ENCODE measurements at regions not wholly inside any gene's neighbourhood (a gene's known extent, or its start where the extent isn't known, plus 50 kb on each side); places are given as distances from the start of the nearest gene placed in this dataset.

DNA sequence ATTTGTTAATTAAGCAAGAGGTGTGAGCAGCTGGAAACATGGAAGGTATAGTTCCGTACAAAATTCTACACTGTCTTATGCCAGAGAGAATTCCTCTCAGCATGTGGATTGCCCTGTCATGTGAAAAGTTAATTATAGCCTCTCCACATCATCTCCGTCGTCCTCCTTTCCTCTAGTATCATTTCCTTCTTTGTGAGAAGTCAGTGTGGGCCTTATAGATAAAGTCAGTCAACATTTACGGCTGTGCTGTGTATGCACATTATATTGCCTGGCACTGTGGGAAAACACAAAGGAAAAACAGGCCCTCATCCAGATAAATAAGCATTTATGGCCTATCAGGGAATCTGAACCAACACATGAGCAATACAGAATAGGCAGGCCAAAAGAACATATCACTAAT, 236.6 kb downstream of the SEC23A start:
- Histone ChIP-seq H2BK120ac (replicated peaks; ENCODE audit: low read depth, low read length) (no peak overlapping the region), H3K23me2 (ENCODE audit: low read depth, low read length) (no peaks in the 10 kb centered on the region), H4K8ac (ENCODE audit: extremely low read depth, insufficient read depth, low read length) (no peak overlapping the region), H3K36me3 (ENCODE audit: control insufficient read depth in 2 of 4, insufficient read depth in 4 of 4, low read length in 3 of 4) (no peaks in the 10 kb centered on the region), H4K91ac (replicated peaks; ENCODE audit: insufficient read length, low read length) (no peak overlapping the region), H3K4me3 (ENCODE audit: extremely low read depth in 1 of 4, insufficient read depth in 2 of 4, low read depth in 3 of 4, low read length in 4 of 4) (no peak overlapping the region), H2BK20ac (ENCODE audit: low read length) (no peak overlapping the region; the same call in 1 of the 2 replicates), H2AFZ (ENCODE audit: low read length) (no peak overlapping the region), H4K5ac (ENCODE audit: insufficient read length, low read depth, low read length) (no peak overlapping the region), H3K4me1 (replicated peaks in 1 of 4; ENCODE audit: control insufficient read depth in 3 of 4, insufficient read depth in 4 of 4, low read length in 3 of 4) (peaks cover 0 to 3% (median 1%) of the 10 kb centered on the region in 4 experiments; a peak in 3 of 7 replicates), H2BK5ac (ENCODE audit: low read depth, low read length) (no peak overlapping the region), H2AK5ac (ENCODE audit: low read depth, low read length) (no peak overlapping the region), H3K4me2 (ENCODE audit: insufficient read depth in 1 of 2, low read depth in 2 of 2, low read length in 2 of 2) (no peak overlapping the region), H3K27ac (ENCODE audit: low read depth, low read length) (no peak overlapping the region), H2BK15ac (ENCODE audit: low read length) (no peak overlapping the region), H4K20me1 (replicated peaks in 1 of 2; ENCODE audit: control insufficient read depth in 1 of 2, insufficient read depth in 2 of 2, low read length in 2 of 2) (no peaks in the 10 kb centered on the region), H3K9me3 (ENCODE audit: insufficient read depth in 2 of 2, low read depth in 1 of 2, low read length in 1 of 2) (peaks cover 0 to 3% of the 10 kb centered on the region in 2 experiments; a peak in 1 of 4 replicates), H3K79me2 (ENCODE audit: control insufficient read depth in 1 of 2, insufficient read depth in 2 of 2, low read length in 2 of 2) (no peaks in the 10 kb centered on the region), H3K14ac (ENCODE audit: insufficient read length) (no peak overlapping the region), H3K79me1 (ENCODE audit: low read depth, low read length) (no peaks in the 10 kb centered on the region), H3K9ac (replicated peaks in 1 of 4; ENCODE audit: extremely low read depth in 1 of 4, low read depth in 3 of 4, low read length in 3 of 4) (no peak overlapping the region), H3K4ac (replicated peaks; ENCODE audit: insufficient read length, low read depth, low read length) (no peak overlapping the region), H3K18ac (ENCODE audit: extremely low read depth, low read length) (no peak overlapping the region), H3K56ac (replicated peaks; ENCODE audit: insufficient read length, low read depth, low read length) (no peak overlapping the region), H3K23ac (ENCODE audit: insufficient read length) (no peak overlapping the region), H3K27me3 (replicated peaks in 1 of 4; ENCODE audit: control insufficient read depth in 3 of 4, extremely low read depth in 1 of 4, insufficient read depth in 3 of 4, low read length in 3 of 4) (peaks cover 0 to 1% (median 0%) of the 10 kb centered on the region in 4 experiments; a peak in 1 of 7 replicates), H2BK12ac (ENCODE audit: low read depth, low read length) (no peak overlapping the region)
- DNase-seq (ENCODE audit: low read depth in 1 of 2, low spot score in 2 of 2) (no peak), FAIRE-seq (no peak)
- TF ChIP-seq ZNF274 (IDR thresholded peaks at IDR 0.05; ENCODE audit: borderline replicate concordance, extremely low read depth, low read length): no peak
- no peak for TF ChIP-seq RBBP5 (IDR thresholded peaks at IDR 0.05; ENCODE audit: borderline replicate concordance, low read depth, low read length)
- TF ChIP-seq CREB1 (IDR thresholded peaks at IDR 0.05): no peak
- no peak for TF ChIP-seq CBX5 (IDR thresholded peaks at IDR 0.05; ENCODE audit: low read depth, low read length)
- TF ChIP-seq EGR1 (IDR thresholded peaks at IDR 0.05; ENCODE audit: borderline replicate concordance, low read depth, low read length): no peak
- no peak for TF ChIP-seq SIN3A (conservative IDR thresholded peaks at IDR 0.05 in 1 of 2, IDR thresholded peaks at IDR 0.05 in 1 of 2; ENCODE audit: low read depth in 1 of 2, low read length in 2 of 2)
- no peak for TF ChIP-seq YY1 (IDR thresholded peaks at IDR 0.05; ENCODE audit: low read depth, low read length)
- TF ChIP-seq TCF12 (IDR thresholded peaks at IDR 0.05; ENCODE audit: low read depth, low read length): no peak
- TF ChIP-seq KDM5A (IDR thresholded peaks at IDR 0.05; ENCODE audit: low read length): no peak
- no peak for TF ChIP-seq EP300 (IDR thresholded peaks at IDR 0.05; ENCODE audit: borderline replicate concordance in 1 of 2, low read depth in 2 of 2, low read length in 2 of 2)
- TF ChIP-seq TAF1 (IDR thresholded peaks at IDR 0.05; ENCODE audit: low read depth, low read length): no peak
- no peak for TF ChIP-seq KDM1A (IDR thresholded peaks at IDR 0.05; ENCODE audit: borderline replicate concordance, low read length)
- no peak for TF ChIP-seq FOSL1 (IDR thresholded peaks at IDR 0.05; ENCODE audit: insufficient read depth, low read depth, low read length)
- POLR2A ChIA-PET (ENCODE audit: partially characterized antibody): no interaction called here
- CTCF ChIA-PET (ENCODE audit: partially characterized antibody): interaction anchor here (0.7 to 14.5 kb wide), 9 partner anchors 8 to 963 kb away, joined by 3 to 235 read pairs (median 3); no protein-coding TSS in a partner anchor
- WGBS, 2 experiments (ENCODE audit: extremely low coverage in 1 of 2, insufficient coverage in 1 of 2, insufficient read length in 1 of 2, insufficient replicate concordance in 2 of 2, low coverage in 1 of 2, low lambda C conversion rate in 2 of 2, missing lambda C conversion rate in 1 of 2): 80% methylated on average over 4 of the region's 4 CpGs; no CpG with 5 or more reads in 1 of the 2 experiments

All from H1 (cell line).